HG03280 (cell line): ENCODE measurements at regions not wholly inside any gene's neighbourhood (a gene's known extent, or its start where the extent isn't known, plus 50 kb on each side); places are given as distances from the start of the nearest gene placed in this dataset.
A peak's percentile ranks its signal among the peaks of the same experiment; 100 is the strongest.

ENCODE experiments used
- ATAC-seq: cut with Tn5 transposase; IDR thresholded peaks from one replicate; pipeline ENCODE4 v1.9.1; 2021; ENCODE audit warnings: mild to moderate bottlenecking, moderate library complexity; ENCODE audit not compliant: unreplicated experiment

- no peak for ATAC-seq
Measured at GRCh38 chr11:87440076-87440770, 402.5 kb downstream of the TMEM135 start.

GRCh38 chr11:87438416-87438815, 400.7 kb downstream of the TMEM135 start:
- ATAC-seq, result no peak

DNA sequence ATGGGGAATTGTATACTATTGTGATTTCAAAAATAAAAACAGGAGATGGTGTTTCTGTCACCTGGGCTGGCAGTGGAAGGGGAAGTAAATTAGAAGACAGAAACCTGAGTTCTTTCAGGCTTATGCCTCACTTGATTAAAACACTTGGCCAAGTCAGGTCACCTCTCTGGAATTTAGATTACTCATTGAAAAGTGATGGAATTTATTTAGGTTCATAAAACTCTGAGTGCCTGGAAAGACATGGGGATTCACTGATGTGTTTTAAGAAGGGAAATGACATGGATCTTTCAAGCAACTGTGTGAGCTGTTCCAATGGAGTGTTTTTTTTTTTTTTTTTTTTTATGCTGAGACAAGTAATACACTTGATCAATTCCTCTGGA, 400.1 kb downstream of the TMEM135 start:
- no peak for ATAC-seq

- no peak for ATAC-seq
Measured at GRCh38 chr11:87437133-87437843, 399.6 kb downstream of the TMEM135 start.

- no peak for ATAC-seq
Measured at GRCh38 chr11:87432022-87432421, 394.3 kb downstream of the TMEM135 start.

- no peak for ATAC-seq
Measured at GRCh38 chr11:87431392-87431791, 393.7 kb downstream of the TMEM135 start.

DNA sequence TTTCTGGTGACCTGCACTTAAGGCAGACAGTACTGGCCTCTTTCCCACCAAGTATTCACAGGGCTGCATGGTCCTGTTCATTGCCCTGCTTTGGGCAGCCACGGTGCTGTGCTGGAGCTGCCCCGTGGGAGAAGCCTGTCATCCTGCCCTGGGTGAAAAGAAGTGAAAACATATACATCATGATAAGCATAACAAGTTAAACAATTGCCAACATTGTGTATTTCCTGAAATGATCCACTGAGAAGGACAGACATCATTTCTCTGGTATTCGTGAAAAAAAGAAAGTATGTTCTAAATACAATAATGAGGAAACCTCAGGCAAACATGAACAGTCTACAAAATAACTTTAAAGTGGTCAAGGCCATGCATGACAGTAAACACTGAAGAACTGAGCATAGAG, 393.1 kb downstream of the TMEM135 start:
- no peak for ATAC-seq

DNA sequence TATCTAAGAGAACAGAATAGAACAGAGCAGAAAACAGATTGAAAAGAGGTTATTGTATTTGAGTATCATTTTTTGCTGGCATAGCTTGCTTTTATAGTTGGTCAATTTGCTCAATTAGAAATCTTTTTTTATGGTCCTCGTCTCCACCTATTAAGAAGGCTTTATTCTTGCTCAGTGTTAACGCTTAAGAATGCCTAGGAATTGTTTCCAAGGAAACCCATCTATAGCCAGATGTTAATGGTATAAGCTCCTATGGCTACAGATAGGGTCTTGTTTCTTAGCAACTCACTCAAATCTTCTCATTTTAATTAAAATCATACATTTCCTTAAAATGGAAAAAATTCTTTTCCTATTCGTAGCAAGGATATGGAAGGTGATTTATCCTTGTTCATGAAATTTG, 392.3 kb downstream of the TMEM135 start:
- no peak for ATAC-seq

- no peak for ATAC-seq
Measured at GRCh38 chr11:87428266-87428665, 390.5 kb downstream of the TMEM135 start.

DNA sequence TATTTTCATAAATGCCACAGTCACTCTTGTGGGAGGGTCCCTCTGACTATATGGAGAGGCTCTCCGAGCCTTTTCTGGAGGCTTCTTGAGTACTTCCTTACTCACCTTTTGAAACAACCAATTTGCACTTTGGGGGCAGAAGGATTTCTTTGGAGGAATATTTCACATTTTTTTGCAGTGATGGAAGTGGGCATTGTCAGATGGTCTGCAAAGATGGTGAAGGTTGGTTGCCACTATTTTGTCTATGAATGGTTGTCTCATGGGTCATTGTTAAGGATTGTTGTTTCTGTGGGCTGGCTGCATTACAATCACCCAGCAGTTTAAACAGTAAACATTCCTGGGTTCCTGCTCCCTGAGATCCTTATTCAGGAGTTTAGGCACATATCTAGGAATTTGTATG, 388.2 kb downstream of the TMEM135 start:
- ATAC-seq, result no peak

GRCh38 chr11:87425391-87425790, 387.7 kb downstream of the TMEM135 start:
- no peak for ATAC-seq

- no peak for ATAC-seq
Measured at GRCh38 chr11:87423161-87423560, 385.4 kb downstream of the TMEM135 start.

DNA sequence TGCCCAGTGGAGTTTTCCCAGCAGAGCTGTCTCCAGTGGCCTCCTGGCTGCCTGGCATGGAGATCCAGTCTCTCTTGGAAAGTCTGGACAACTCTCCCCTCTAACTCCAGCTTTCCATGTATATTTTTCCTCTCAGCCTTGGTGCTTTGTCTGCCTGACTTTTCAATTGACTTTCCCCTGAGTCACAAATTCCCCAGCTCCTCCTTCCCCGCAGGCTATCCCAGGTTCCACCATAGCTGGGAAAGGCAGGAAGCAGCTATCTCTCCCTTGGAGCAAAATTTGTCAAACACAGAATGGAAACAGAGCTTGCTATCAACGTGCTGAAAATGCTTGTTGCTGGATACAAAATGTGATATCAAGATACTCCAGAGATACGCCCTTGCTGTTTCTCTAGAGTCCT, 384.8 kb downstream of the TMEM135 start:
- no peak for ATAC-seq

GRCh38 chr11:87421422-87421821, 383.7 kb downstream of the TMEM135 start:
- ATAC-seq, result peak; percentile 84

DNA sequence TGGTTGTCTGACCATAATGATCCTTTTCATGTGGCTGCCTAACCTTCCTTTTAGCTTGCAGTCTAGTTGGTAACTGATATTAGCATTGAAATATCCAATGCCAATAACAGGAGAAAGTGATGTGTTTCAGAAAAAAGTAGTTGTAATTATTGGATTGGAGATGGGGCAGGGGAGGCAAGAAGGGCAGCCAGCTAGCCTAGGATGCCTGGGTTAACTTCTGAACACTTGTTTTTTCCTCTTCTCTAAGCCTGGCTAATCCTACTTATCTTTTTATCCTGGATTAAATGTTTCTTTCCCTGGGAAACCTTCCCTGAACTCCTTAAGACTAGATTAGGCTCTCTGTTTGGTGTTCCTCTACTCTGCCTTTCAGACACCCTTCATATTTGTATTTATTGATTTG, 380.2 kb downstream of the TMEM135 start:
- ATAC-seq, result no peak

DNA sequence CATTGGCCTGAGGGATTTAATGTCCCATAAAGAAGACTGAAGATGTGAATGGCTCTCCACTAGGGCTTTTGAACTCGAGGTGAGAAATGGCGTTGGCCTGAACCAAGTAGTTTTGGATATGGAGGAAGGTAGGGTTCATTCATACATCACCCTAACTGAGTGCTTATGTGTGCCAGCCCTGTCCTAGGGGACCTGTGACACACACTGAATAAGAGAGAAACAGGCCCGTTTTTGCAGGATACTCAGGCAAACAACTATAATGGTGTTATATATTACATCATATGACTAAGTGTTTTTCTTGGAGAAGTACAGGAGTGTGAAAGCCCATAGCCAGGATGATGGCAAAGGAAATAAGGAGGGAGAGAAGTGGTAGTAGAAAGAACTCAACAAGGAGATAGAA, 368.1 kb downstream of the TMEM135 start:
- no peak for ATAC-seq

- ATAC-seq, result no peak
Measured at GRCh38 chr11:87405356-87405755, 367.6 kb downstream of the TMEM135 start.

DNA sequence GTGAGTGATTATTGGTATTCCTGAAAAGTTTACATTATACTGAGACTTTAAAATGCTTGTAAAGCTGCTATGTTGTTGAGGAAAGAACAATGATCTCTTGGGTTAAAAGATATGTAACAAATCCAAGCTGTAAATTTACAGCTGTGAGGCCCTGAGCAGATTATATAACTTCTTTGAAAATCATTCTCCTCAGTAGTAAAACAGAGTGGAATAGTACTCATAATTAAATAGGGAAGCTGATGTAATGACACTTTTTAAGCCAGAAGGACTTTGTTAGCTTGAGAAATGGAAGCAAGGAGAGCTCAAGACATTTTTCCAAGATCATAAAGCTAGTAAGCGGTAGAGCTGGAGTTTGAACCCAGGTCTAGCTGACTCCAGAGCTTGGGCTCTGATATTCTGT, 363.9 kb downstream of the TMEM135 start:
- ATAC-seq, result no peak

GRCh38 chr11:87399341-87399740, 361.6 kb downstream of the TMEM135 start:
- ATAC-seq, result no peak

- no peak for ATAC-seq
Measured at GRCh38 chr11:87398931-87399330, 361.2 kb downstream of the TMEM135 start.

- no peak for ATAC-seq
Measured at GRCh38 chr11:87397011-87397865, 359.5 kb downstream of the TMEM135 start.

- ATAC-seq, result no peak
Measured at GRCh38 chr11:87394924-87395323, 357.2 kb downstream of the TMEM135 start.
